ENCODE measurements at regions not wholly inside any gene's neighbourhood (a gene's known extent, or its start where the extent isn't known, plus 50 kb on each side); places are given as distances from the start of the nearest gene placed in this dataset.

GRCh38 chr2:70374616-70375015, 72.7 kb upstream of the FAM136A start:
- ChIA-PET CTCF (no interaction called here), POLR2A (no interaction called here)
- no peaks in the 10 kb centered on the region for H3K4me1 ChIP-seq (ENCODE audit: insufficient read depth, low read length)
- H3K9me3 ChIP-seq (ENCODE audit: control insufficient read depth in 1 of 2, insufficient read depth in 1 of 2, low read length in 2 of 2), result peaks cover 3 to 8% of the 10 kb centered on the region in 2 experiments
- H3K36me3 ChIP-seq (ENCODE audit: insufficient read depth, low read length), result no peaks in the 10 kb centered on the region
- no peaks in the 10 kb centered on the region for H3K27me3 ChIP-seq (ENCODE audit: control insufficient read depth in 1 of 2, insufficient read depth in 2 of 2, low read length in 2 of 2)
- peaks cover 5% of the 10 kb centered on the region for H3K9me3 Mint-ChIP-seq
- no peak for TF ChIP-seq CTCF (IDR thresholded peaks at IDR 0.05)
- no peaks in the 10 kb centered on the region for H3K36me3 Mint-ChIP-seq (ENCODE audit: low read depth)
- no peak overlapping the region for H3K4me3 Mint-ChIP-seq
- H3K27me3 Mint-ChIP-seq, result no peaks in the 10 kb centered on the region
- H3K27ac Mint-ChIP-seq, result no peak overlapping the region
- H3K27ac ChIP-seq (ENCODE audit: low read depth in 1 of 2, low read length in 2 of 2), result no peak overlapping the region
- DNase-seq (no peak), ATAC-seq (ENCODE audit: poor library complexity) (no peak)
- H3K4me1 Mint-ChIP-seq (ENCODE audit: low read depth), result no peaks in the 10 kb centered on the region
- intact Hi-C loops (cut with DNase I, micrococcal nuclease), result no loop called here
- no peak overlapping the region for H3K4me3 ChIP-seq (ENCODE audit: low read length)

- CTCF ChIA-PET, result no interaction called here
- Mint-ChIP-seq H3K27me3 (no peaks in the 10 kb centered on the region), H3K36me3 (ENCODE audit: low read depth) (no peaks in the 10 kb centered on the region), H3K4me3 (no peak overlapping the region), H3K27ac (no peak overlapping the region), H3K9me3 (peaks cover 5% of the 10 kb centered on the region), H3K4me1 (ENCODE audit: low read depth) (no peaks in the 10 kb centered on the region)
- ATAC-seq (ENCODE audit: poor library complexity) (no peak), DNase-seq (no peak)
- H3K4me3 ChIP-seq (ENCODE audit: low read length), result no peak overlapping the region
- no peaks in the 10 kb centered on the region for H3K36me3 ChIP-seq (ENCODE audit: insufficient read depth, low read length)
- no peak overlapping the region for H3K27ac ChIP-seq (ENCODE audit: low read depth in 1 of 2, low read length in 2 of 2)
- H3K27me3 ChIP-seq (ENCODE audit: control insufficient read depth in 1 of 2, insufficient read depth in 2 of 2, low read length in 2 of 2), result no peaks in the 10 kb centered on the region
- H3K4me1 ChIP-seq (ENCODE audit: insufficient read depth, low read length), result no peaks in the 10 kb centered on the region
- POLR2A ChIA-PET, result no interaction called here
- peaks cover 3 to 8% of the 10 kb centered on the region in 2 experiments for H3K9me3 ChIP-seq (ENCODE audit: control insufficient read depth in 1 of 2, insufficient read depth in 1 of 2, low read length in 2 of 2)
- intact Hi-C loops (cut with DNase I, micrococcal nuclease), result no loop called here
- no peak for TF ChIP-seq CTCF (IDR thresholded peaks at IDR 0.05)
Measured at GRCh38 chr2:70371753-70372152, 69.9 kb upstream of the FAM136A start.

- H3K9me3 Mint-ChIP-seq, result peaks cover 5% of the 10 kb centered on the region
- no peak for DNase-seq
- Histone ChIP-seq H3K27me3 (ENCODE audit: control insufficient read depth in 1 of 2, insufficient read depth in 2 of 2, low read length in 2 of 2) (no peaks in the 10 kb centered on the region), H3K4me3 (ENCODE audit: low read length) (no peak overlapping the region), H3K27ac (ENCODE audit: low read depth in 1 of 2, low read length in 2 of 2) (no peak overlapping the region), H3K9me3 (ENCODE audit: control insufficient read depth in 1 of 2, insufficient read depth in 1 of 2, low read length in 2 of 2) (peaks cover 3 to 8% of the 10 kb centered on the region in 2 experiments), H3K36me3 (ENCODE audit: insufficient read depth, low read length) (no peaks in the 10 kb centered on the region), H3K4me1 (ENCODE audit: insufficient read depth, low read length) (no peaks in the 10 kb centered on the region)
- intact Hi-C loops (cut with DNase I, micrococcal nuclease), result no loop called here
- TF ChIP-seq CTCF (IDR thresholded peaks at IDR 0.05), result no peak
- ChIA-PET POLR2A (no interaction called here), CTCF (no interaction called here)
- H3K36me3 Mint-ChIP-seq (ENCODE audit: low read depth), result no peaks in the 10 kb centered on the region
- no peak overlapping the region for H3K4me3 Mint-ChIP-seq
- no peak for ATAC-seq (ENCODE audit: poor library complexity)
- no peaks in the 10 kb centered on the region for H3K27me3 Mint-ChIP-seq
- no peaks in the 10 kb centered on the region for H3K4me1 Mint-ChIP-seq (ENCODE audit: low read depth)
- H3K27ac Mint-ChIP-seq, result no peak overlapping the region
Measured at GRCh38 chr2:70369082-70369481, 67.2 kb upstream of the FAM136A start.
